SK-N-MC (cell line): ENCODE measurements at regions not wholly inside any gene's neighbourhood (a gene's known extent, or its start where the extent isn't known, plus 50 kb on each side); places are given as distances from the start of the nearest gene placed in this dataset.

Source experiments
- EZH2 ChIP-seq: fragments of 200-600 bp; sonication (generic); IDR thresholded peaks from one replicate; pipeline ENCODE4 v1.6.1; 2017; ENCODE audit warnings: antibody characterized with exemption
- POLR2AphosphoS5 ChIP-seq: IDR thresholded peaks from 2 replicates; pipeline ENCODE4 v1.6.1; 2012; ENCODE audit warnings: mild to moderate bottlenecking, low read depth, low read length, borderline replicate concordance

- TF ChIP-seq POLR2AphosphoS5 (no peak), EZH2 (no peak)
Measured at GRCh38 chr5:62065050-62065449, 241.0 kb upstream of the KIF2A start.
